ENCODE measurements at regions not wholly inside any gene's neighbourhood (a gene's known extent, or its start where the extent isn't known, plus 50 kb on each side); places are given as distances from the start of the nearest gene placed in this dataset.

GRCh38 chr7:52211930-52212329, 823.5 kb upstream of the POM121L12 start:
- no peak for TF ChIP-seq CTCF (IDR thresholded peaks at IDR 0.05; ENCODE audit: insufficient read depth, low read depth, low read length)
- no peak for DNase-seq (ENCODE audit: low read depth)
- H3K4me3 ChIP-seq (ENCODE audit: low read depth, low read length): no peak overlapping the region

- no peak overlapping the region for H3K4me3 ChIP-seq (ENCODE audit: low read depth, low read length)
- no peak for TF ChIP-seq CTCF (IDR thresholded peaks at IDR 0.05; ENCODE audit: insufficient read depth, low read depth, low read length)
- DNase-seq (ENCODE audit: low read depth): peak; percentile 20
Observed at GRCh38 chr7:52209614-52210013, 825.8 kb upstream of the POM121L12 start.

GRCh38 chr7:52197221-52197620, 838.2 kb upstream of the POM121L12 start:
- no peak overlapping the region for H3K4me3 ChIP-seq (ENCODE audit: low read depth, low read length)
- DNase-seq (ENCODE audit: low read depth): no peak
- TF ChIP-seq CTCF (IDR thresholded peaks at IDR 0.05; ENCODE audit: insufficient read depth, low read depth, low read length): no peak

- DNase-seq (ENCODE audit: low read depth): no peak
- no peak overlapping the region for H3K4me3 ChIP-seq (ENCODE audit: low read depth, low read length)
- TF ChIP-seq CTCF (IDR thresholded peaks at IDR 0.05; ENCODE audit: insufficient read depth, low read depth, low read length): no peak
Observed at GRCh38 chr7:52195664-52196063, 839.8 kb upstream of the POM121L12 start.

- H3K4me3 ChIP-seq (ENCODE audit: low read depth, low read length): no peak overlapping the region
- DNase-seq (ENCODE audit: low read depth): no peak
- no peak for TF ChIP-seq CTCF (IDR thresholded peaks at IDR 0.05; ENCODE audit: insufficient read depth, low read depth, low read length)
Observed at GRCh38 chr7:52189153-52189778, 846.2 kb upstream of the POM121L12 start.

- no peak for DNase-seq (ENCODE audit: low read depth)
- H3K4me3 ChIP-seq (ENCODE audit: low read depth, low read length): no peak overlapping the region
- TF ChIP-seq CTCF (IDR thresholded peaks at IDR 0.05; ENCODE audit: insufficient read depth, low read depth, low read length): no peak
Observed at GRCh38 chr7:52184006-52184703, 851.3 kb upstream of the POM121L12 start.

Data from fibroblast of villous mesenchyme (primary cell).